ENCODE measurements at regions not wholly inside any gene's neighbourhood (a gene's known extent, or its start where the extent isn't known, plus 50 kb on each side); places are given as distances from the start of the nearest gene placed in this dataset.
A peak's percentile ranks its signal among the peaks of the same experiment; 100 is the strongest.

DNA sequence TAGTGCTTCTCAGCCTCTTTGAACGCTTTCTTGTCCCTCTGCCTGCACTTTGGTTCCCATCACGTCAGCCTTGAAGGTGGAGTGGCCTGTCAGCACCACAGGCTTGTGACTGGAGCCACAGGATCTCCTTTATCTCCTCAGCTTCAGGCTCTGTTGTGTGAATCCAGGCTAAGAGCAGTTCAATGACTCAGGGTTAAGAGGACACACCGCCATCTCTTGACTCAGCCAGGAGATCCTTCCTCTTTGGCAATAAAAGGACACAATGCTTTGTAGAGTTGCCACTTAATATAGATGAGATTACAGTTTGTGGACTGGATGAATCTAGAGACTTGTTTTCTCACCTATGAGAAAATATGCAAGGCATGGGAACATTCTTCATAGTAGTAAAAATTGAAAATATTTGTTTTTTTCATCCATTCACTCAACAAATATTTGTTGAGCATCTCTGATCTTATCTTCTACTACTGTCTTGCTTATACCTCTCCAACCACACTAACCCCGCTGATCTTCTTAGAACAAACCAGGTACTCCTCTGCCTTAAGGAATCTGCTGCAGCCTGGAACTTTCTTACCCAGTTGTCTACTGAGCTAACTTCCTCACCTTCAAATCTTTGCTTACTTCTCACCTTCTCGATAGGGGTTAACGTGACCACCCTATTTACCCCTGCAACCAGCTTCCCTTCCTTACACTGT is 62.3 kb downstream of the UCHL1 start:
- ATAC-seq (replicated peaks in 6 of 8), result peak in 2 of 8 experiments; percentile 3 to 32
- WGBS, 10 experiments, result 58 to 100% (median 84%) methylated on average over 2 to 6 of the region's 6 CpGs
- peaks cover 0 to 9% of the 10 kb centered on the region in 2 donors for H3K4me1 ChIP-seq (replicated peaks in 1 of 2)
- no peak overlapping the region for H3K4me3 ChIP-seq
- in situ Hi-C loops (cut with MboI; ENCODE audit: low pct_unique_long_range_greater_than_20kb in 2 of 9, low sequenced_read_pairs in 9 of 9, unreplicated experiment in 9 of 9), result loop anchor here in 1 of 9 experiments (25.0 kb wide), 1 partner anchor 318 kb away; no protein-coding TSS in a partner anchor
- no peak overlapping the region for H3K27ac ChIP-seq

GRCh38 chr4:41319553-41319952 is 62.8 kb downstream of the UCHL1 start:
- Histone ChIP-seq H3K27ac (no peak overlapping the region), H3K4me3 (no peak overlapping the region), H3K4me1 (replicated peaks in 1 of 2) (peaks cover 0 to 9% of the 10 kb centered on the region in 2 donors)
- in situ Hi-C loops (cut with MboI; ENCODE audit: low pct_unique_long_range_greater_than_20kb in 2 of 9, low sequenced_read_pairs in 9 of 9, unreplicated experiment in 9 of 9), result loop anchor here in 1 of 9 experiments (25.0 kb wide), 1 partner anchor 318 kb away; no protein-coding TSS in a partner anchor
- ATAC-seq (replicated peaks in 6 of 8), result no peak
- WGBS, 10 experiments, result 7 to 95% (median 74%) methylated on average over 4 to 5 of the region's 5 CpGs; no CpG with 5 or more reads in 2 of the 10 experiments

GRCh38 chr4:41320278-41320677 is 63.5 kb downstream of the UCHL1 start:
- Histone ChIP-seq H3K27ac (no peak overlapping the region), H3K4me3 (no peak overlapping the region), H3K4me1 (replicated peaks in 1 of 2) (peaks cover 0 to 9% of the 10 kb centered on the region in 2 donors)
- no peak for ATAC-seq (replicated peaks in 6 of 8)
- WGBS, 10 experiments, result 25 to 100% (median 89%) methylated on average over 1 of the region's 1 CpG; no CpG with 5 or more reads in 3 of the 10 experiments
- in situ Hi-C loops (cut with MboI; ENCODE audit: low pct_unique_long_range_greater_than_20kb in 2 of 9, low sequenced_read_pairs in 9 of 9, unreplicated experiment in 9 of 9), result loop anchor here in 1 of 9 experiments (25.0 kb wide), 1 partner anchor 317 kb away; no protein-coding TSS in a partner anchor

GRCh38 chr4:41320786-41321185 is 64.1 kb downstream of the UCHL1 start:
- H3K4me1 ChIP-seq (replicated peaks in 1 of 2), result peaks cover 2 to 9% of the 10 kb centered on the region in 2 donors
- in situ Hi-C loops (cut with MboI; ENCODE audit: low pct_unique_long_range_greater_than_20kb in 2 of 9, low sequenced_read_pairs in 9 of 9, unreplicated experiment in 9 of 9), result loop anchor here in 1 of 9 experiments (25.0 kb wide), 1 partner anchor 317 kb away; no protein-coding TSS in a partner anchor
- 20 to 100% (median 80%) methylated on average over 1 of the region's 1 CpG; no CpG with 5 or more reads in 5 of the 10 experiments for WGBS, 10 experiments
- H3K27ac ChIP-seq, result no peak overlapping the region
- no peak overlapping the region for H3K4me3 ChIP-seq
- no peak for ATAC-seq (replicated peaks in 6 of 8)

GRCh38 chr4:41321216-41321945 is 64.7 kb downstream of the UCHL1 start:
- peaks cover 4 to 9% of the 10 kb centered on the region in 2 donors for H3K4me1 ChIP-seq (replicated peaks in 1 of 2)
- H3K4me3 ChIP-seq, result no peak overlapping the region
- in situ Hi-C loops (cut with MboI; ENCODE audit: low pct_unique_long_range_greater_than_20kb in 2 of 9, low sequenced_read_pairs in 9 of 9, unreplicated experiment in 9 of 9), result loop anchor here in 1 of 9 experiments (25.0 kb wide), 1 partner anchor 316 kb away; no protein-coding TSS in a partner anchor
- no peak overlapping the region for H3K27ac ChIP-seq
- no peak for ATAC-seq (replicated peaks in 6 of 8)

GRCh38 chr4:41322617-41323016 is 65.9 kb downstream of the UCHL1 start:
- WGBS, 10 experiments, result 20 to 86% (median 60%) methylated on average over 1 to 4 of the region's 4 CpGs; no CpG with 5 or more reads in 1 of the 10 experiments
- Histone ChIP-seq H3K4me3 (no peak overlapping the region), H3K27ac (no peak overlapping the region), H3K4me1 (replicated peaks in 1 of 2) (peaks cover 4 to 9% of the 10 kb centered on the region in 2 donors)
- in situ Hi-C loops (cut with MboI; ENCODE audit: low pct_unique_long_range_greater_than_20kb in 2 of 9, low sequenced_read_pairs in 9 of 9, unreplicated experiment in 9 of 9), result loop anchor here in 1 of 9 experiments (25.0 kb wide), 1 partner anchor 315 kb away; no protein-coding TSS in a partner anchor
- ATAC-seq (replicated peaks in 6 of 8), result peak in 6 of 8 experiments; percentile 54 to 91 (median 68)

DNA sequence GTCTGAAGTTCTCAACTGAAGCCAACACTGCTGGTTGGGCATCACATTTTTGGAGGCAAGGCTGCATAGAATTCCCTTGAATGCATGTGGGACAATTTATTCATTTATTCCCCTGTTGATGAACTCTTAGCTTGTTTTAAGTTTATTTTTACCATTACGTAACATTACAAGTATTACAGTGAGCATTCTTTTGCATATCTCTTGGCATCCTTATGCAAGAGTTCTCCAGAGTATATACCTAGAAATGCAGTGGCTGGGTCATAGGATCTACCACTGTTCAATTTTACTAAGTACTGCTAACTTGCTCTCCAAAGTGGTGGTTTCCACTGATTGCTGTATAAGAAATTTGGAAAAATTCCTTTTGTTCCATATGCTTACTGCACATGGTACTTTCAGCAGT is 66.5 kb downstream of the UCHL1 start:
- H3K4me1 ChIP-seq (replicated peaks in 1 of 2), result peaks cover 4 to 9% of the 10 kb centered on the region in 2 donors
- H3K27ac ChIP-seq, result no peak overlapping the region
- WGBS, 10 experiments, result 33 to 100% (median 89%) methylated on average over 1 of the region's 1 CpG; no CpG with 5 or more reads in 1 of the 10 experiments
- peak in 3 of 8 experiments; percentile 38 to 52 (median 46) for ATAC-seq (replicated peaks in 6 of 8)
- H3K4me3 ChIP-seq, result no peak overlapping the region
- in situ Hi-C loops (cut with MboI; ENCODE audit: low pct_unique_long_range_greater_than_20kb in 2 of 9, low sequenced_read_pairs in 9 of 9, unreplicated experiment in 9 of 9), result loop anchor here in 1 of 9 experiments (25.0 kb wide), 1 partner anchor 314 kb away; no protein-coding TSS in a partner anchor

GRCh38 chr4:41323706-41324105 is 67.0 kb downstream of the UCHL1 start:
- Histone ChIP-seq H3K4me1 (replicated peaks in 1 of 2) (peaks cover 4 to 9% of the 10 kb centered on the region in 2 donors), H3K4me3 (no peak overlapping the region), H3K27ac (no peak overlapping the region)
- ATAC-seq (replicated peaks in 6 of 8), result no peak
- 73 to 100% (median 90%) methylated on average over 1 to 2 of the region's 2 CpGs; no CpG with 5 or more reads in 2 of the 10 experiments for WGBS, 10 experiments
- in situ Hi-C loops (cut with MboI; ENCODE audit: low pct_unique_long_range_greater_than_20kb in 2 of 9, low sequenced_read_pairs in 9 of 9, unreplicated experiment in 9 of 9), result loop anchor here in 1 of 9 experiments (25.0 kb wide), 1 partner anchor 314 kb away; no protein-coding TSS in a partner anchor

DNA sequence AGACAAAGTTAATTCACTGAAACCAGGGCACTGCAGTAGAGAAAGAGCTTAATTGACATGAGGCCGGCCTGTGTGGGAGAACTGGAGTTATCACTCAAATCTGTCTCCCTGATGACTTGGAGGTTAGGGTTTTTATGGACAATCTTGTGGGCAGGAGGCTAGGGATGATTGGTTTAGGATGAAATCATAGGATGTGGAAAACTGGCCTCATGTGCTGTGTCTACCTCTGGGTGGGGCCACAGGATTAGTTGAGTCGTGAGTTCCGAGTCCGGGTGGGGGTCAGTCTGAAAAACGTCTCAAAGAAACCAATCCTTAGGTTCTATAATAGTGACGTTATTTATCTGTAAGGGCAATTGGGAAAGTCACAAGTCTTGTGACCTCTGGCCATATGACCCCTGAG is 68.1 kb downstream of the UCHL1 start:
- Histone ChIP-seq H3K4me3 (no peak overlapping the region), H3K4me1 (replicated peaks in 1 of 2) (peaks cover 4 to 9% of the 10 kb centered on the region in 2 donors), H3K27ac (no peak overlapping the region)
- in situ Hi-C loops (cut with MboI; ENCODE audit: low pct_unique_long_range_greater_than_20kb in 2 of 9, low sequenced_read_pairs in 9 of 9, unreplicated experiment in 9 of 9), result loop anchor here in 1 of 9 experiments (25.0 kb wide), 1 partner anchor 312 kb away; no protein-coding TSS in a partner anchor
- ATAC-seq (replicated peaks in 6 of 8), result no peak
- 60 to 100% (median 88%) methylated on average over 1 to 6 of the region's 6 CpGs; no CpG with 5 or more reads in 2 of the 10 experiments for WGBS, 10 experiments

DNA sequence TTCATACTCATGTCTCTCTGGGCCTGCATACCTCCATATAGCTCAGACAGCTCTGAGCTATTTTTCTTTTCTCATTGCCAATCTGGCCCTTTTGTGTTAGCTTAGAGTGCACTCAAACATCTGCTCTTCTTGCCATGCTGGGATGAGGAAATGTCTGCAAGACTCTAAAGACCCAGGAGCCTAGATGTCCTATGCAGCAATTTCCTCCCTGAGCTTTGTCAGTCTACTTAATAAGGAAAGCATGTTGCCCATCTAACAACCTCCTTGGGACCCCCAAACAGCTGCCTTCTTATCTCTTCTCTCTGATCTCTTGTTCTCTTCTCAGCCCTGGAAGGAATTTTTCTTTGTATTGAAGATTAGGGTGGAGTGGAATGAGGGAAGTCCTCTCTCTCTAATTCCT is 69.2 kb downstream of the UCHL1 start:
- H3K4me1 ChIP-seq (replicated peaks in 1 of 2), result peaks cover 4 to 9% of the 10 kb centered on the region in 2 donors
- in situ Hi-C loops (cut with MboI; ENCODE audit: low pct_unique_long_range_greater_than_20kb in 2 of 9, low sequenced_read_pairs in 9 of 9, unreplicated experiment in 9 of 9), result no loop called here
- ATAC-seq (replicated peaks in 6 of 8), result no peak

GRCh38 chr4:41326776-41327175 is 70.0 kb downstream of the UCHL1 start:
- in situ Hi-C loops (cut with MboI; ENCODE audit: low pct_unique_long_range_greater_than_20kb in 2 of 9, low sequenced_read_pairs in 9 of 9, unreplicated experiment in 9 of 9), result no loop called here
- peak in 2 of 8 experiments; percentile 22 to 48 for ATAC-seq (replicated peaks in 6 of 8)
- 17 to 100% (median 78%) methylated on average over 1 of the region's 1 CpG; no CpG with 5 or more reads in 2 of the 10 experiments for whole genome bisulfite sequencing, 10 experiments
- H3K27ac ChIP-seq, result no peak overlapping the region
- no peak overlapping the region for H3K4me3 ChIP-seq
- peaks cover 4 to 9% of the 10 kb centered on the region in 2 donors for H3K4me1 ChIP-seq (replicated peaks in 1 of 2)

More for the DNA sequence above, 69.2 kb downstream of the UCHL1 start:
- H3K4me3 ChIP-seq, result no peak overlapping the region
- no peak overlapping the region for H3K27ac ChIP-seq

GRCh38 chr4:41327770-41328169 is 71.0 kb downstream of the UCHL1 start:
- no peak overlapping the region for H3K4me3 ChIP-seq
- no peak overlapping the region for H3K27ac ChIP-seq
- H3K4me1 ChIP-seq (replicated peaks in 1 of 2), result peaks cover 4 to 5% of the 10 kb centered on the region in 2 donors
- 19 to 80% (median 47%) methylated on average over 1 to 6 of the region's 6 CpGs; no CpG with 5 or more reads in 2 of the 10 experiments for WGBS, 10 experiments
- in situ Hi-C loops (cut with MboI; ENCODE audit: low pct_unique_long_range_greater_than_20kb in 2 of 9, low sequenced_read_pairs in 9 of 9, unreplicated experiment in 9 of 9), result no loop called here
- no peak for ATAC-seq (replicated peaks in 6 of 8)

GRCh38 chr4:41329361-41329760 is 72.6 kb downstream of the UCHL1 start:
- Histone ChIP-seq H3K27ac (no peak overlapping the region), H3K4me3 (no peak overlapping the region), H3K4me1 (replicated peaks in 1 of 2) (peaks cover 0 to 4% of the 10 kb centered on the region in 2 donors)
- no peak for ATAC-seq (replicated peaks in 6 of 8)
- in situ Hi-C loops (cut with MboI; ENCODE audit: low pct_unique_long_range_greater_than_20kb in 2 of 9, low sequenced_read_pairs in 9 of 9, unreplicated experiment in 9 of 9), result no loop called here
- 51 to 100% (median 96%) methylated on average over 1 to 4 of the region's 4 CpGs; no CpG with 5 or more reads in 1 of the 10 experiments for WGBS, 10 experiments

All from motor neuron (in vitro differentiated cells).